GM19468 (cell line): ENCODE measurements at regions not wholly inside any gene's neighbourhood (a gene's known extent, or its start where the extent isn't known, plus 50 kb on each side); places are given as distances from the start of the nearest gene placed in this dataset.
"Not testable (repeated sequence)": the region's sequence is repeated elsewhere in the genome, so short reads cannot be mapped to it uniquely, and the experiment has no call there.

Experiments used
- ATAC-seq: cut with Tn5 transposase; IDR thresholded peaks from one replicate; pipeline ENCODE4 v1.9.1; 2021; ENCODE audit warnings: mild to moderate bottlenecking, moderate library complexity, moderate number of reproducible peaks; ENCODE audit not compliant: unreplicated experiment; ENCODE audit errors: extremely low read depth

GRCh38 chr1:189253601-189254350 is 1223.9 kb downstream of the BRINP3 start:
- no peak for ATAC-seq

- not testable (repeated sequence) for ATAC-seq
These were observed 1216.5 kb downstream of the BRINP3 start for GRCh38 chr1:189261128-189261527.

- no peak for ATAC-seq
These were observed 1208.7 kb downstream of the BRINP3 start for GRCh38 chr1:189269011-189269410.

- ATAC-seq: no peak
These were observed 1203.4 kb downstream of the BRINP3 start for GRCh38 chr1:189274267-189274666.

- no peak for ATAC-seq
These were observed 1201.9 kb downstream of the BRINP3 start for GRCh38 chr1:189275796-189276195.

- no peak for ATAC-seq
These were observed 1188.3 kb downstream of the BRINP3 start for GRCh38 chr1:189289346-189289745.

GRCh38 chr1:189301235-189301634 is 1176.4 kb downstream of the BRINP3 start:
- no peak for ATAC-seq

GRCh38 chr1:189305279-189305678 is 1172.4 kb downstream of the BRINP3 start:
- no peak for ATAC-seq

GRCh38 chr1:189311915-189312314 is 1165.7 kb downstream of the BRINP3 start:
- ATAC-seq: no peak

GRCh38 chr1:189312499-189312898 is 1165.2 kb downstream of the BRINP3 start:
- ATAC-seq: no peak

GRCh38 chr1:189313488-189313887 is 1164.2 kb downstream of the BRINP3 start:
- no peak for ATAC-seq

GRCh38 chr1:189315035-189315901 is 1162.4 kb downstream of the BRINP3 start:
- ATAC-seq: no peak

GRCh38 chr1:189323091-189323490 is 1154.6 kb downstream of the BRINP3 start:
- no peak for ATAC-seq

- ATAC-seq: not testable (repeated sequence)
These were observed 1146.6 kb downstream of the BRINP3 start for GRCh38 chr1:189331071-189331470.

GRCh38 chr1:189336115-189337100 is 1141.3 kb downstream of the BRINP3 start:
- ATAC-seq: no peak

GRCh38 chr1:189349607-189350006 is 1128.1 kb downstream of the BRINP3 start:
- ATAC-seq: no peak

- ATAC-seq: no peak
These were observed 1126.6 kb downstream of the BRINP3 start for GRCh38 chr1:189350983-189351616.

GRCh38 chr1:189351960-189352359 is 1125.7 kb downstream of the BRINP3 start:
- ATAC-seq: no peak

- no peak for ATAC-seq
These were observed 1121.5 kb downstream of the BRINP3 start for GRCh38 chr1:189356206-189356605.

- ATAC-seq: no peak
These were observed 1120.3 kb downstream of the BRINP3 start for GRCh38 chr1:189357317-189357716.
